Gastroesophageal sphincter (tissue), 4 donors: ENCODE measurements at regions not wholly inside any gene's neighbourhood (a gene's known extent, or its start where the extent isn't known, plus 50 kb on each side); places are given as distances from the start of the nearest gene placed in this dataset.

Source experiments
- ATAC-seq: fragments of 150-250 bp; one replicate; pipeline ENCODE4 v1.9.1; 2016; ENCODE audit warnings: mild to moderate bottlenecking, moderate library complexity
- H3K27ac ChIP-seq, 4 donors: fragments of 200-600 bp; sonication (generic) in 3 of 4; 1 replicate in 3 of 4; 2 replicates in 1 of 4; pipeline ENCODE4 v1.5.1; 2016 to 2019
- H3K27me3 ChIP-seq: fragments of 200-600 bp; sonication (generic); one replicate; pipeline ENCODE4 v1.5.1; 2019
- H3K36me3 ChIP-seq, 2 donors: fragments of 200-600 bp; sonication (generic); one replicate each; pipeline ENCODE4 v1.5.1; 2019; ENCODE audit warnings: control low read depth in 1 of 2
- H3K4me1 ChIP-seq, 3 donors: fragments of 200-600 bp; sonication (generic); 1 replicate in 2 of 3; 2 replicates in 1 of 3; pipeline ENCODE4 v1.5.1; 2016 to 2019; ENCODE audit warnings: control low read depth in 2 of 3
- H3K4me3 ChIP-seq, 2 donors: fragments of 200-600 bp; sonication (generic); one replicate each; pipeline ENCODE4 v1.5.1; 2019; ENCODE audit warnings: mild to moderate bottlenecking in 1 of 2, moderate library complexity in 1 of 2
- H3K9me3 ChIP-seq, 3 donors: fragments of 200-600 bp; sonication (generic); one replicate each; pipeline ENCODE4 v1.5.1; 2017 to 2019; ENCODE audit warnings: control low read depth in 2 of 3
- CTCF ChIP-seq, 4 experiments: fragments of 200-600 bp in 2 of 4; fragments of 450-650 bp in 2 of 4; sonication (generic) in 1 of 4; IDR thresholded peaks; one replicate each; pipeline ENCODE4 v1.5.1; 2017 to 2019; ENCODE audit warnings: antibody characterized with exemption in 4 of 4, mild to moderate bottlenecking in 2 of 4, moderate library complexity in 2 of 4
- EP300 ChIP-seq: sonication (generic); formaldehyde crosslinking; IDR thresholded peaks from one replicate; pipeline ENCODE4 v1.6.1; 2017; ENCODE audit warnings: antibody characterized with exemption, mild to moderate bottlenecking
- POLR2A ChIP-seq, 2 donors: fragments of 450-650 bp; IDR thresholded peaks; one replicate each; pipeline ENCODE4 v1.6.1; 2017; ENCODE audit warnings: antibody characterized with exemption in 2 of 2, mild to moderate bottlenecking in 2 of 2, moderate library complexity in 1 of 2
- POLR2AphosphoS5 ChIP-seq: sonication (generic); formaldehyde crosslinking; IDR thresholded peaks from one replicate; pipeline ENCODE4 v1.6.1; 2017; ENCODE audit warnings: antibody characterized with exemption
- WGBS, 2 donors: methylation state at CpG; one replicate each; pipeline ENCODE4 v1.1.5; 2018; ENCODE audit warnings: low coverage in 1 of 2; 5-methylcytosine and 5-hydroxymethylcytosine counted together

DNA sequence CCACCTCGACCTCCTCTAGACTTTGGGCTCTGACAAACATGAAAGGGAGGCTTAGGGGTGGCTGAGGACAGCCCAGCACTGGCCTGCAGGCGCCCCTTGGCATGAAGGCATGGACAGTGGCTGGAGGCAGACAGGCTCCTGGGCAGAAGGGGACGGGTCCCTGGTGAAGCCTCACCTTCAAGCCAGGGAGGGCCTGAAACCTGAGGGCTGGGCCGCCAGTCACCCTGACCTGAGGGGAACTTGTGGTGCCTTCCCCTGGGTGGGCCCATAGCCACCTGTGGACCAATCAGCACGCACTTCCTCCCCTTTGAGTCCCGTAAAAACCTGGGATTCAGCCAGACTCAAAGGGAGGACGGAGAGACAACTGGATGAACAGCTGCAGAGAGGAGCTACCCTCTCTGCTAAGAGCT, 90.4 kb upstream of the PUM3 start:
- H3K4me1 ChIP-seq = no peaks in the 10 kb centered on the region
- no peak for TF ChIP-seq CTCF (IDR thresholded peaks at IDR 0.05)
- no peak for TF ChIP-seq EP300
- TF ChIP-seq POLR2A (IDR thresholded peaks at IDR 0.05) = no peak
- no peak for TF ChIP-seq POLR2AphosphoS5
- 72% methylated on average over 2 of the region's 7 CpGs; no CpG with 5 or more reads in 1 of the 2 donors for WGBS, 2 donors
- H3K9me3 ChIP-seq = no peaks in the 10 kb centered on the region
- no peaks in the 10 kb centered on the region for H3K36me3 ChIP-seq
- no peak for ATAC-seq
- no peaks in the 10 kb centered on the region for H3K27me3 ChIP-seq
- no peak overlapping the region for H3K27ac ChIP-seq
- no peak overlapping the region for H3K4me3 ChIP-seq

DNA sequence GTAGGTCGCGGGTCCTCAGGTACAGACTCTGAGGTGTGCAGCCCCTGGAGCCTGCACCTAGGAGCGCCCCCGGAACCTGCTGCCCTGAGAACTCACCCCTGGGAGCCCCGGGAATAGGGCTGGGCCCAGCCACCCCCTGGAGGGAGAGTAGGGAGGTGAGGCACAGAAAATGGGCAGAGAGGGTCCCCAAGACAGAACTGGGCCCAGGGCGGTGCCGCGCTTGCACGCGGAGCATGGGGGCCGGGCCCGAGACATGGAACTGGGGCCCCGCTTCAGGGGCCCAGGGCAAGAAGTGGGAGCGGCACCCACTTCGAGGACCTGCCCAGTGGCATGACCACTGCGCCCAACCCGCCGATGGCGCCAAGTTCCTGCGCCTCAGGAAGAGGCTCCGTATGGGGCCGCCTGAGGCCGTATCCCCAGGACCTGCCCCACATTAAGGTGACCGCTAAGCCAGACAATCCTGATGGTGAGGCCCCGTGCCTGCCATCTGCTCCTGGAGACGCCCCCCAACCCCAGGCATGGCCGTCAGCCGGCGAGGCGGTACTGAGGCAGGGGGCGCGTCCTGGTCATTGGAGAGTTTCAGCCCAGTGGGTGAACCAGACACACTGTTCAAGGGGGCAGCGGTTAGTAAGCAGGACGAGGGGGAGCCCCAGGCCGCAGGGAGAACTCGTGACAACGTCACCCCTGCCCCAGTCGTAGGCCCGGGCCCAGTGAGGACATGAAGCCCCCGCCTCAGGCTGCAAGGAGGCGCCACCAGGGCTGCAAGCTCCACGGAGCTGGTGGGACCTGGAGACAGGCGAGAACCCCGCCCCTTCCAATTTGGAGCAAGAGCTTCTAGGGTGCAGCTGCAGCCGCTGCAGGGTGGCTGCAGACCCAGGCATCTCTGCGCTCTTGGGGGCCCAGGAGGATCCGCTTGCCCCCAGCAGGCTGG, 89.5 kb upstream of the PUM3 start:
- ATAC-seq = no peak
- TF ChIP-seq POLR2AphosphoS5 (no peak), POLR2A (IDR thresholded peaks at IDR 0.05) (no peak), EP300 (no peak), CTCF (IDR thresholded peaks at IDR 0.05) (no peak)

DNA sequence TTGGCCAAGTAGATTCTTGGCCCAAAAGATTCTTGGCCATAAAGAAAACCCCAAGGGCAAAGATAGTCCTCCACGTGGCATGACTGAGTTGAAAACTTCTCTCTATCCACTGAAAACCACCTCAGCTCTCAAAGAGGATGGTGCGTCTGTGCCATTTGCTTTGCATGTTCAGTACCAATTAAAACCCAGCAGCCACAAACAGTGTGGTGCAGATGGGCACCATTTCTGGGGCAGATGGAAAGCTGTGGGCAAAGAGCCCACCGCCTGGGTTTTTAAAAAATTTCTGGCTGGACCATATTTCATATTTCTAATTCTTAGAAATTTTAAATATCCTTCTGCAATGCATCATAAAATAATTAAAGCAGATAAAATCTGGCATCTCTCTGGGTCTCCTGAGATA, 84.5 kb upstream of the PUM3 start:
- Histone ChIP-seq H3K36me3 (no peaks in the 10 kb centered on the region), H3K9me3 (no peaks in the 10 kb centered on the region), H3K27me3 (no peaks in the 10 kb centered on the region), H3K4me3 (no peak overlapping the region), H3K27ac (no peak overlapping the region), H3K4me1 (no peaks in the 10 kb centered on the region)
- WGBS, 2 donors = 85 to 86% methylated on average over 2 to 3 of the region's 3 CpGs
- TF ChIP-seq POLR2AphosphoS5 (no peak), CTCF (IDR thresholded peaks at IDR 0.05) (no peak), POLR2A (IDR thresholded peaks at IDR 0.05) (no peak), EP300 (no peak)
- ATAC-seq = no peak

More for the DNA sequence above, 89.5 kb upstream of the PUM3 start:
- Histone ChIP-seq H3K9me3 (no peaks in the 10 kb centered on the region), H3K36me3 (no peaks in the 10 kb centered on the region), H3K4me3 (no peak overlapping the region), H3K27ac (no peak overlapping the region), H3K4me1 (no peaks in the 10 kb centered on the region), H3K27me3 (no peaks in the 10 kb centered on the region)
- WGBS, 2 donors = 77 to 80% methylated on average over 1 to 11 of the region's 47 CpGs

DNA sequence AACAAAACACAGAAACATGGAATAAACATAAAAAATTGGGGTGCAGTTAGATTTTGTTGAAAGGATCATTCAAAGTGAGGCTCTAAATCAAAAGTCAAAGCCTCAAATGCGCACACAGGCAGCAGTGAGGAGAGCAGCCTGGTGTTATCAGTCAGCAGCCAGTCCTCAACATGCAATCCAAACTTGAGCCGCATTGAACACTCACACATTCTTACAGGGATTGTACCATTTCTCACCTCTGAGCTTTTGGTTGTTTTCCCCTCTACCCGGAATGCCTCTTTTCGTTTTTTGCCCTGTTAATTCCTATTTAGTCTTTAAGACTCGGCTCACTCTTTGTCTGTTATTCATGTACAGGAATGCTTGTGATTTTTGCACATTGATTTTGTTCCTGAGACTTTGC, 81.1 kb upstream of the PUM3 start:
- no peak for ATAC-seq
- TF ChIP-seq EP300 = no peak
- TF ChIP-seq POLR2AphosphoS5 = no peak
- no peak for TF ChIP-seq POLR2A (IDR thresholded peaks at IDR 0.05)
- no peak for TF ChIP-seq CTCF (IDR thresholded peaks at IDR 0.05)
- no peaks in the 10 kb centered on the region for H3K4me1 ChIP-seq
- no peaks in the 10 kb centered on the region for H3K36me3 ChIP-seq
- H3K27me3 ChIP-seq = no peaks in the 10 kb centered on the region
- H3K27ac ChIP-seq = no peak overlapping the region
- WGBS, 2 donors = 89 to 100% methylated on average over 2 to 5 of the region's 5 CpGs
- H3K4me3 ChIP-seq = no peak overlapping the region
- no peaks in the 10 kb centered on the region for H3K9me3 ChIP-seq

- no peak overlapping the region for H3K27ac ChIP-seq
- 54 to 94% methylated on average over 2 to 3 of the region's 3 CpGs for WGBS, 2 donors
- no peak for ATAC-seq
- H3K27me3 ChIP-seq = no peaks in the 10 kb centered on the region
- H3K36me3 ChIP-seq = no peaks in the 10 kb centered on the region
- H3K4me1 ChIP-seq = peaks cover 0 to 4% (median 0%) of the 10 kb centered on the region in 3 donors
- no peaks in the 10 kb centered on the region for H3K9me3 ChIP-seq
- TF ChIP-seq POLR2AphosphoS5 = no peak
- TF ChIP-seq POLR2A (IDR thresholded peaks at IDR 0.05) = no peak
- TF ChIP-seq EP300 = no peak
- no peak for TF ChIP-seq CTCF (IDR thresholded peaks at IDR 0.05)
- H3K4me3 ChIP-seq = no peak overlapping the region
Measured at GRCh38 chr9:2924380-2924768, 80.5 kb upstream of the PUM3 start.
